HCT116 (cell line): ENCODE measurements at regions not wholly inside any gene's neighbourhood (a gene's known extent, or its start where the extent isn't known, plus 50 kb on each side); places are given as distances from the start of the nearest gene placed in this dataset.

Experiments used
- ATAC-seq: fragments of 200-7000 bp; cut with Tn5 transposase; 2 replicates; pipeline ENCODE4 v1.9.1; 2020; ENCODE audit warnings: mild to moderate bottlenecking, moderate library complexity
- BruUV-seq: library from RNA; stranded (reverse); fragments of 400-500 nt; replicated peaks from 2 replicates; lab custom pipeline; 2021; lab: Mats Ljungman, UMichigan
- CTCF ChIA-PET: fragments of 300-600 bp; sonication (Branson Sonifier 250); formaldehyde crosslinking; loops from one replicate; lab custom pipeline; 2021; ENCODE audit warnings: antibody characterized with exemption; lab: Charles Lee
- POLR2A ChIA-PET: fragments of 300-600, 350-600 bp; sonication (Branson Sonifier 250); formaldehyde crosslinking; loops from one replicate; lab custom pipeline; 2021; ENCODE audit warnings: antibody characterized with exemption; lab: Charles Lee
- RAD21 ChIA-PET, 2 experiments: fragments of 300-600 bp; sonication (Branson Sonifier 250); formaldehyde crosslinking; loops; one replicate each; lab custom pipeline; 2023; ENCODE audit warnings: low total read pairs in 2 of 2; ENCODE audit not compliant: uncharacterized antibody in 2 of 2, unreplicated experiment in 2 of 2, low non-redundant PET in 1 of 2; lab: Charles Lee
- DNase-seq: peaks from one replicate; pipeline ENCODE4 v3.0.0-alpha.2; 2010; ENCODE audit warnings: low read depth, low spot score
- H2AFZ ChIP-seq: fragments of 200-600 bp; shearing (Covaris generic), sonication (generic); 2 replicates; pipeline ENCODE4 v1.6.1; 2017; ENCODE audit warnings: low read depth, mixed run types, mixed read lengths, antibody characterized with exemption, low read length; ENCODE audit not compliant: poor library complexity, severe bottlenecking
- H3K27ac ChIP-seq: 2 replicates; pipeline ENCODE4 v1.5.1; 2012; ENCODE audit warnings: low read depth, low read length
- H3K27me3 ChIP-seq: fragments of 200-600 bp; sonication (generic); 2 replicates; pipeline ENCODE4 v1.6.1; 2016; ENCODE audit warnings: mixed run types, low read length, mixed read lengths; ENCODE audit not compliant: insufficient read depth
- H3K36me3 ChIP-seq, 2 experiments: fragments of 200-500 bp in 1 of 2; fragments of 200-600 bp in 1 of 2; sonication (Bioruptor generic) in 1 of 2; sonication (generic) in 1 of 2; 2 replicates each; pipeline versions ENCODE4 v1.5.1 to v1.6.1; 2014 to 2016; ENCODE audit warnings: low read length in 2 of 2, inconsistent platforms in 1 of 2, mixed read lengths in 1 of 2, mixed run types in 1 of 2; ENCODE audit not compliant: insufficient read depth in 2 of 2, control insufficient read depth in 1 of 2
- H3K4me1 ChIP-seq, 2 experiments: fragments of 200-600 bp in 1 of 2; sonication (generic) in 1 of 2; 2 replicates each; pipeline versions ENCODE4 v1.5.1 to v1.6.1; 2012 to 2017; ENCODE audit warnings: low read length in 2 of 2, inconsistent platforms in 1 of 2, mild to moderate bottlenecking in 1 of 2, mixed read lengths in 1 of 2, mixed run types in 1 of 2, moderate library complexity in 1 of 2; ENCODE audit not compliant: insufficient read depth in 2 of 2, control insufficient read depth in 1 of 2
- H3K4me2 ChIP-seq: fragments of 200-600 bp; sonication (generic); 2 replicates; pipeline ENCODE4 v1.6.1; 2017; ENCODE audit warnings: mixed run types, low read length, mixed read lengths
- H3K4me3 ChIP-seq, 2 experiments: fragments of 200-600 bp in 1 of 2; sonication (generic) in 1 of 2; replicated peaks in 1 of 2; 2 replicates each; pipeline ENCODE4 v1.5.1; 2011 to 2016; ENCODE audit warnings: low read length in 2 of 2, control low read depth in 1 of 2, low read depth in 1 of 2, mild to moderate bottlenecking in 1 of 2, mixed read lengths in 1 of 2, mixed run types in 1 of 2
- H3K79me2 ChIP-seq: fragments of 200-600 bp; sonication (generic); 2 replicates; pipeline ENCODE4 v1.6.1; 2017; ENCODE audit warnings: mild to moderate bottlenecking, mixed run types, low read length, moderate library complexity, mixed read lengths; ENCODE audit not compliant: insufficient read depth
- H3K9ac ChIP-seq: fragments of 200-600 bp; sonication (generic); 2 replicates; pipeline ENCODE4 v1.6.1; 2016; ENCODE audit warnings: low read length, mixed read lengths
- H3K9me2 ChIP-seq: fragments of 200-600 bp; sonication (generic), shearing (Covaris generic); 2 replicates; pipeline ENCODE4 v1.6.1; 2017; ENCODE audit warnings: mixed run types, mild to moderate bottlenecking, moderate library complexity; ENCODE audit not compliant: insufficient read depth
- H3K9me3 ChIP-seq, 2 experiments: fragments of 200-500 bp in 1 of 2; fragments of 200-600 bp in 1 of 2; sonication (Bioruptor generic) in 1 of 2; sonication (generic) in 1 of 2; 2 replicates each; pipeline ENCODE4 v1.6.1; 2014 to 2017; ENCODE audit warnings: low read length in 2 of 2, mixed read lengths in 2 of 2, inconsistent platforms in 1 of 2, low read depth in 1 of 2, mild to moderate bottlenecking in 1 of 2, mixed run types in 1 of 2, moderate library complexity in 1 of 2; ENCODE audit not compliant: control insufficient read depth in 1 of 2, insufficient read depth in 1 of 2
- H4K20me1 ChIP-seq: fragments of 200-600 bp; sonication (generic), shearing (Covaris generic); 2 replicates; pipeline ENCODE4 v1.6.1; 2017; ENCODE audit warnings: mixed run types, mild to moderate bottlenecking, moderate library complexity; ENCODE audit not compliant: insufficient read depth
- ATF3 ChIP-seq: IDR thresholded peaks from 2 replicates; pipeline ENCODE4 v1.6.1; 2012
- CBX3 ChIP-seq: IDR thresholded peaks from 2 replicates; pipeline ENCODE4 v1.6.1; 2012; ENCODE audit warnings: low read depth
- CEBPB ChIP-seq: IDR thresholded peaks from 2 replicates; pipeline ENCODE4 v1.6.1; 2012; ENCODE audit warnings: low read depth
- CTCF ChIP-seq, 3 experiments: fragments of 200-600 bp in 1 of 3; sonication (generic) in 1 of 3; IDR thresholded peaks in 2 of 3; conservative IDR thresholded peaks in 1 of 3; 2 replicates each; pipeline ENCODE4 v1.5.1; 2012 to 2017; ENCODE audit warnings: low read depth in 2 of 3, low read length in 2 of 3, antibody characterized with exemption in 1 of 3, borderline replicate concordance in 1 of 3, control low read depth in 1 of 3, mild to moderate bottlenecking in 1 of 3, mixed read lengths in 1 of 3, mixed run types in 1 of 3, moderate library complexity in 1 of 3; ENCODE audit not compliant: insufficient read depth in 1 of 3
- EGR1 ChIP-seq: IDR thresholded peaks from 2 replicates; pipeline ENCODE4 v1.6.1; 2012; ENCODE audit warnings: low read depth
- ELF1 ChIP-seq: IDR thresholded peaks from 2 replicates; pipeline ENCODE4 v1.6.1; 2012; ENCODE audit warnings: low read depth, borderline replicate concordance
- EZH2 ChIP-seq: fragments of 200-600 bp; sonication (generic); IDR thresholded peaks from 2 replicates; pipeline ENCODE4 v1.6.1; 2017; ENCODE audit warnings: antibody characterized with exemption, mixed run types
- EZH2phosphoT487 ChIP-seq: fragments of 200-600 bp; IDR thresholded peaks from 2 replicates; pipeline ENCODE4 v1.6.1; 2018; ENCODE audit warnings: antibody characterized with exemption, borderline replicate concordance
- JUND ChIP-seq: IDR thresholded peaks from 2 replicates; pipeline ENCODE4 v1.6.1; 2012
- MAX ChIP-seq: IDR thresholded peaks from 2 replicates; pipeline ENCODE4 v1.6.1; 2012
- POLR2A ChIP-seq: IDR thresholded peaks from 2 replicates; pipeline ENCODE4 v1.7.0; 2011; ENCODE audit warnings: borderline replicate concordance; ENCODE audit not compliant: insufficient read depth, insufficient read length; ENCODE audit errors: extremely low read depth
- RAD21 ChIP-seq: IDR thresholded peaks from 2 replicates; pipeline ENCODE4 v1.6.1; 2012; ENCODE audit warnings: low read depth, mild to moderate bottlenecking
- REST ChIP-seq: IDR thresholded peaks from 2 replicates; pipeline ENCODE4 v1.6.1; 2012; ENCODE audit warnings: low read depth
- SIN3A ChIP-seq: IDR thresholded peaks from 2 replicates; pipeline ENCODE4 v1.6.1; 2012; ENCODE audit warnings: low read depth
- SP1 ChIP-seq: IDR thresholded peaks from 2 replicates; pipeline ENCODE4 v1.6.1; 2012; ENCODE audit warnings: low read depth
- SRF ChIP-seq: IDR thresholded peaks from 2 replicates; pipeline ENCODE4 v1.6.1; 2012; ENCODE audit warnings: low read depth
- TCF7L2 ChIP-seq: IDR thresholded peaks from 2 replicates; pipeline ENCODE4 v1.7.0; 2011; ENCODE audit warnings: borderline replicate concordance, inconsistent platforms; ENCODE audit not compliant: insufficient read depth, insufficient read length; ENCODE audit errors: extremely low read depth
- YY1 ChIP-seq: IDR thresholded peaks from 2 replicates; pipeline ENCODE4 v1.6.1; 2011; ENCODE audit warnings: low read length, low read depth, moderate library complexity, mild to moderate bottlenecking; ENCODE audit not compliant: insufficient replicate concordance; ENCODE audit errors: extremely low read depth
- ZFX ChIP-seq: fragments of 450-650 bp; IDR thresholded peaks from 2 replicates; pipeline ENCODE4 v1.6.1; 2017
- ZNF274 ChIP-seq: fragments of 200-500 bp; sonication (Bioruptor generic); IDR thresholded peaks from 2 replicates; pipeline ENCODE4 v1.6.1; 2014; ENCODE audit warnings: mild to moderate bottlenecking, low read depth, low read length, inconsistent platforms
- intact Hi-C: fragments of 100-400 bp; cut with micrococcal nuclease; formaldehyde crosslinking; loops from 2 replicates; pipeline ENCODE4 v1.10.0; 2022

GRCh38 chr14:98231210-98231609 is 1040.8 kb downstream of the BCL11B start:
- intact Hi-C loops, result no loop called here
- no TSS peak for BruUV-seq

More at GRCh38 chr14:98231210-98231609, 1040.8 kb downstream of the BCL11B start:
- ChIA-PET RAD21 (no interaction called here), CTCF (no interaction called here), POLR2A (no interaction called here)
- TF ChIP-seq RAD21, result no peak
- no peak for TF ChIP-seq SIN3A
- no peak for TF ChIP-seq SP1
- TF ChIP-seq SRF, result no peak
- no peak for TF ChIP-seq ZFX
- no peak for TF ChIP-seq ELF1
- no peak for TF ChIP-seq MAX
- no peak for TF ChIP-seq EZH2
- no peak for TF ChIP-seq POLR2A
- no peak for TF ChIP-seq TCF7L2
- TF ChIP-seq CBX3, result no peak
- TF ChIP-seq EZH2phosphoT487, result no peak
- TF ChIP-seq REST, result no peak
- TF ChIP-seq CEBPB, result no peak
- TF ChIP-seq CTCF (IDR thresholded peaks at IDR 0.05 in 2 of 3, conservative IDR thresholded peaks at IDR 0.05 in 1 of 3; ENCODE audit: borderline replicate concordance in 1 of 3, insufficient read depth in 1 of 3, low read depth in 2 of 3, low read length in 2 of 3), result no peak
- no peak for TF ChIP-seq ZNF274
- TF ChIP-seq EGR1, result no peak
- no peak for TF ChIP-seq ATF3
- no peak for TF ChIP-seq YY1
- no peak for TF ChIP-seq JUND
- no peak for DNase-seq
- Histone ChIP-seq H3K27me3 (no peaks in the 10 kb centered on the region), H3K79me2 (no peaks in the 10 kb centered on the region), H3K9me3 (no peaks in the 10 kb centered on the region; a peak in 2 of 4 replicates), H3K9ac (no peak overlapping the region), H4K20me1 (no peaks in the 10 kb centered on the region), H3K4me2 (no peak overlapping the region), H3K27ac (no peak overlapping the region), H3K9me2 (no peaks in the 10 kb centered on the region), H3K4me1 (no peaks in the 10 kb centered on the region), H2AFZ (no peak overlapping the region), H3K4me3 (no peak overlapping the region), H3K36me3 (no peaks in the 10 kb centered on the region)
- ATAC-seq, result no peak
